Hepatocyte (in vitro differentiated cells): ENCODE measurements at regions not wholly inside any gene's neighbourhood (a gene's known extent, or its start where the extent isn't known, plus 50 kb on each side); places are given as distances from the start of the nearest gene placed in this dataset.

Source experiments
- DNase-seq: peaks from one replicate; pipeline ENCODE4 v3.0.0-alpha.2; 2016; ENCODE audit warnings: low spot score
- H2AFZ ChIP-seq: fragments of 200-600 bp; sonication (generic); 2 replicates; pipeline ENCODE4 v1.6.0; 2016; ENCODE audit warnings: antibody characterized with exemption, mild to moderate bottlenecking
- H3K27ac ChIP-seq: fragments of 200-600 bp; sonication (generic); 2 replicates; pipeline ENCODE4 v1.5.1; 2016; ENCODE audit warnings: mild to moderate bottlenecking
- H3K27me3 ChIP-seq: fragments of 200-600 bp; sonication (generic); 2 replicates; pipeline ENCODE4 v1.6.1; 2016
- H3K36me3 ChIP-seq: fragments of 200-600 bp; sonication (generic); replicated peaks from 2 replicates; pipeline ENCODE4 v1.5.1; 2016; ENCODE audit warnings: low read depth; ENCODE audit not compliant: insufficient read depth
- H3K4me1 ChIP-seq: fragments of 200-600 bp; sonication (generic); 2 replicates; pipeline ENCODE4 v1.5.1; 2016; ENCODE audit warnings: mild to moderate bottlenecking, moderate library complexity; ENCODE audit not compliant: insufficient read depth
- H3K4me2 ChIP-seq: fragments of 200-600 bp; sonication (generic); 2 replicates; pipeline ENCODE4 v1.6.0; 2016
- H3K4me3 ChIP-seq: fragments of 200-600 bp; sonication (generic); 2 replicates; pipeline ENCODE4 v1.5.1; 2016; ENCODE audit warnings: mild to moderate bottlenecking
- H3K79me2 ChIP-seq: fragments of 200-600 bp; sonication (generic); 2 replicates; pipeline ENCODE4 v1.6.0; 2017; ENCODE audit warnings: mild to moderate bottlenecking
- H3K9me2 ChIP-seq: fragments of 200-600 bp; sonication (generic); replicated peaks from 2 replicates; pipeline ENCODE4 v1.6.0; 2017; ENCODE audit warnings: mild to moderate bottlenecking; ENCODE audit not compliant: insufficient read depth
- H3K9me3 ChIP-seq: fragments of 200-600 bp; sonication (generic); 2 replicates; pipeline ENCODE4 v1.5.1; 2016; ENCODE audit warnings: low read depth, mild to moderate bottlenecking
- H4K20me1 ChIP-seq: fragments of 200-600 bp; sonication (generic); 2 replicates; pipeline ENCODE4 v1.6.0; 2016; ENCODE audit warnings: mild to moderate bottlenecking; ENCODE audit not compliant: insufficient read depth, poor library complexity, severe bottlenecking
- CTCF ChIP-seq: fragments of 200-600 bp; sonication (generic); IDR thresholded peaks from 2 replicates; pipeline ENCODE4 v1.5.1; 2016; ENCODE audit warnings: antibody characterized with exemption, mild to moderate bottlenecking; ENCODE audit not compliant: poor library complexity
- EZH2 ChIP-seq: fragments of 200-600 bp; sonication (generic); IDR thresholded peaks from 2 replicates; pipeline ENCODE4 v1.6.1; 2016; ENCODE audit warnings: antibody characterized with exemption, mild to moderate bottlenecking, borderline replicate concordance
- EZH2phosphoT487 ChIP-seq: fragments of 200-600 bp; sonication (generic); IDR thresholded peaks from one replicate; pipeline ENCODE4 v1.6.1; 2018; ENCODE audit warnings: antibody characterized with exemption, mild to moderate bottlenecking, low read depth, moderate library complexity; ENCODE audit not compliant: unreplicated experiment, severe bottlenecking
- WGBS: methylation state at CpG from one replicate; pipeline ENCODE4 v1.1.6; 2016; ENCODE audit warnings: low lambda C conversion rate; ENCODE audit errors: missing lambda C conversion rate; 5-methylcytosine and 5-hydroxymethylcytosine counted together

- H4K20me1 ChIP-seq = no peaks in the 10 kb centered on the region
Observed at GRCh38 chr11:28619846-28620540, 511.8 kb downstream of the METTL15 start.

GRCh38 chr11:28618416-28618815, 510.2 kb downstream of the METTL15 start:
- Histone ChIP-seq H3K4me2 (no peak overlapping the region), H3K4me3 (no peak overlapping the region), H3K36me3 (no peaks in the 10 kb centered on the region), H4K20me1 (no peaks in the 10 kb centered on the region), H2AFZ (no peak overlapping the region), H3K27ac (no peak overlapping the region), H3K4me1 (peaks cover 14% of the 10 kb centered on the region), H3K79me2 (no peaks in the 10 kb centered on the region), H3K9me2 (no peaks in the 10 kb centered on the region), H3K27me3 (no peaks in the 10 kb centered on the region), H3K9me3 (no peaks in the 10 kb centered on the region)
- DNase-seq = no peak
- 98% methylated on average over 2 of the region's 2 CpGs for WGBS
- TF ChIP-seq EZH2phosphoT487 (no peak), EZH2 (no peak), CTCF (no peak)

More at GRCh38 chr11:28619846-28620540, 511.8 kb downstream of the METTL15 start:
- H3K27ac ChIP-seq = no peak overlapping the region
- H3K36me3 ChIP-seq = no peaks in the 10 kb centered on the region
- no peaks in the 10 kb centered on the region for H3K79me2 ChIP-seq
- DNase-seq = no peak
- H3K27me3 ChIP-seq = no peaks in the 10 kb centered on the region
- no peak overlapping the region for H2AFZ ChIP-seq
- no peak overlapping the region for H3K4me2 ChIP-seq
- WGBS = 48% methylated on average over 5 of the region's 5 CpGs
- H3K9me2 ChIP-seq = no peaks in the 10 kb centered on the region
- no peak overlapping the region for H3K4me3 ChIP-seq
- H3K4me1 ChIP-seq = peaks cover 14% of the 10 kb centered on the region
- no peaks in the 10 kb centered on the region for H3K9me3 ChIP-seq
- TF ChIP-seq EZH2 = no peak
- TF ChIP-seq EZH2phosphoT487 = no peak

- Histone ChIP-seq H3K4me2 (no peak overlapping the region), H3K4me1 (peaks cover 14% of the 10 kb centered on the region), H4K20me1 (no peaks in the 10 kb centered on the region), H3K9me2 (no peaks in the 10 kb centered on the region), H3K27me3 (no peaks in the 10 kb centered on the region), H3K9me3 (no peaks in the 10 kb centered on the region), H2AFZ (no peak overlapping the region), H3K36me3 (no peaks in the 10 kb centered on the region), H3K4me3 (no peak overlapping the region), H3K27ac (no peak overlapping the region), H3K79me2 (no peaks in the 10 kb centered on the region)
- 69% methylated on average over 5 of the region's 5 CpGs for WGBS
- no peak for DNase-seq
- TF ChIP-seq EZH2phosphoT487 (no peak), EZH2 (no peak), CTCF (no peak)
Observed at GRCh38 chr11:28616160-28616965, 508.2 kb downstream of the METTL15 start.

GRCh38 chr11:28615542-28615941, 507.4 kb downstream of the METTL15 start:
- H2AFZ ChIP-seq = no peak overlapping the region
- no peaks in the 10 kb centered on the region for H3K9me3 ChIP-seq
- 60% methylated on average over 2 of the region's 2 CpGs for WGBS
- no peaks in the 10 kb centered on the region for H3K79me2 ChIP-seq
- no peak overlapping the region for H3K4me3 ChIP-seq
- DNase-seq = no peak
- H3K36me3 ChIP-seq = no peaks in the 10 kb centered on the region
- no peak overlapping the region for H3K4me2 ChIP-seq
- H3K27ac ChIP-seq = no peak overlapping the region
- TF ChIP-seq CTCF (no peak), EZH2 (no peak), EZH2phosphoT487 (no peak)
- H4K20me1 ChIP-seq = no peaks in the 10 kb centered on the region
- peaks cover 14% of the 10 kb centered on the region for H3K4me1 ChIP-seq
- H3K9me2 ChIP-seq = no peaks in the 10 kb centered on the region
- H3K27me3 ChIP-seq = no peaks in the 10 kb centered on the region
